ES-I3 (cell line): ENCODE measurements at regions not wholly inside any gene's neighbourhood (a gene's known extent, or its start where the extent isn't known, plus 50 kb on each side); places are given as distances from the start of the nearest gene placed in this dataset.

Experiments
- H3K36me3 ChIP-seq: 2 replicates; pipeline ENCODE4 v1.6.1; 2013; ENCODE audit warnings: mild to moderate bottlenecking, low read length, control low read depth, moderate library complexity; ENCODE audit not compliant: insufficient read depth
- H3K4me1 ChIP-seq: 2 replicates; pipeline ENCODE4 v1.6.1; 2013; ENCODE audit warnings: mild to moderate bottlenecking, control low read depth, low read length; ENCODE audit not compliant: insufficient read depth
- H3K9ac ChIP-seq: 2 replicates; pipeline ENCODE4 v1.6.1; 2013; ENCODE audit warnings: low read depth, mild to moderate bottlenecking, low read length, moderate library complexity
- H3K9me3 ChIP-seq: 2 replicates; pipeline ENCODE4 v1.6.1; 2013; ENCODE audit warnings: mild to moderate bottlenecking, low read length, moderate library complexity; ENCODE audit not compliant: control insufficient read depth, insufficient read depth

DNA sequence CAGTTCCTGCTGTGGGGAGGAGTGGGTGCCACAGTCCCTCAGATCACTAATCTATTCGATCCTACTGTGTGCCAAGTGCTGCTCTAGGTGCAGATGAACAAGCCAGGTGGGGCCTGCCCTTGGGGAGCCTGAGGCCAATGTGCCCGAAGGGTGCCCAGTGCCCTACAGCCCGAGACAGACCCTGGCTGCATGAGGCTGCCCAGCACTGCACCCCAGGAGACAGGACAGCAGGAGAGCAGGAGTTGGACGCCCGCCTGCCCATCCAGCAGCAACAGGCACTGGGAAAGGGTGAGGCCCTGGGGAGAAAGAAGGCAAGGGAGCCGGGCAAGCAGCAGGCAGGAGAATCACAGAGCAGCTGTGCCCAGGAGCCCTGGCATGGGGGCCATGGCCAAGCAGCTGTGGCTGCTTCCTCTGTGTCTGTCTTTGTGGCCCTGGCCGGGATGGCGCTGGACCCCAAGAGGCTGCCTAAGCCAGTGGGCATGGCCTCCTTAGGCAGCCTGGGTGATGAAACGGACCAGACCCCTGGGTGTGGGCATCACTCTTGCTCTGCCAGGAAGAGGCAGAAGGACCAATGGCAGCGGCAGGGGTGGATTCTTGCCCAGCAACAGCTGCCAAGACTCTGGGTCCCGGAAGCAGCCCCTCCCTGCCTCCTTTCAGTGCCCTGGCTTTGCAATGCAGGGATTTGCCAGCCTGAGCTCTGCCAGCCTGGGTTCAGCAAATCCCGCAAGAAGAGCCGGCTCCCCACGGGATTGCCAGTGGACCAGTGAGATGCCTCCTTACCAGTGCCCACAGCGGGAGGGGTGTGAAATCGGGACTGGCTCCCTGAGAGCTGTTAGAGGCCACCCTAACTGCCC lies 179.6 kb upstream of the TNRC6C start:
- no peak overlapping the region for H3K9ac ChIP-seq
- H3K36me3 ChIP-seq: no peaks in the 10 kb centered on the region
- no peaks in the 10 kb centered on the region for H3K9me3 ChIP-seq

DNA sequence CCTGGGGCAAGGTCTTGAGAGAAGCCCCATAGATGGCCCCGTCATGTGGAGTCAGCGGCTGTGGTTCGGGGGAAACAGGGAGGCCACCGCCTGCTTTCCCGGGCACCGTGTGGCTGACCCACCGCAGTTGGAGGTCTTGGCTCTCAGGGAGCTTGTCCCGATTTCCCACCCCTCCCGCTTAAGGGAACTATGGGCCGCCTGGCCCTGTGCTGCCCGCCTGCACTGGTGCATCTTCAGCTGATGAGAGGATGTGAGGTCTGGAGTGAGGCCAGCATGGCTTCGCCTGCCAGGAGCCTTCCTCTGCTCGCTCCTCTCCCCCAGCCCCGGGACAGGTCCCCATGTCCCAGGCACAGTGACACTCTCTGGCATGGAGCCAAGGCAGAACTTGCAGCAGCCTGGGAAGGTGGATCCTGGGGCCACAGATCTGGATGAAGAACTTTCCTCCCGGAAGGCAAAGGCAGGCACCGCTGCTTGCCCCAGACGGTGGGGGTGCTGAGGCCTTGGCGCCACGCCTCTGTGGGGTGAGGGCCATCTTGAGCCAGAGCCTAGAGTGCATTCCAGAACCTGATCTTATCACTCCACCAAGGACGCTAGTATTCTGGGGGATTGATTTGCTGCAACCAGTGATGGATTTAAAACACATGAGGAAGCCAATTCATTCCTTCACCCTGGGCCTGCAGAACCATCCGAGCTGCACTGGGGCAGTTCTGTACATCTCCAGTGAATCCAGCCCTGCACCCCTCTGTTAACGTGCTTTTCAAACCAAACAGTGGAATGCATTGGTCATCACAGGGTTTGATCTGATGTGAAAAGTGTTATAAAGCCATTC lies 178.6 kb upstream of the TNRC6C start:
- H3K4me1 ChIP-seq: peaks cover 20% of the 10 kb centered on the region
- H3K9ac ChIP-seq: no peak overlapping the region
- H3K9me3 ChIP-seq: no peaks in the 10 kb centered on the region
- H3K36me3 ChIP-seq: no peaks in the 10 kb centered on the region

More for the DNA sequence above, 179.6 kb upstream of the TNRC6C start:
- peaks cover 17% of the 10 kb centered on the region for H3K4me1 ChIP-seq

DNA sequence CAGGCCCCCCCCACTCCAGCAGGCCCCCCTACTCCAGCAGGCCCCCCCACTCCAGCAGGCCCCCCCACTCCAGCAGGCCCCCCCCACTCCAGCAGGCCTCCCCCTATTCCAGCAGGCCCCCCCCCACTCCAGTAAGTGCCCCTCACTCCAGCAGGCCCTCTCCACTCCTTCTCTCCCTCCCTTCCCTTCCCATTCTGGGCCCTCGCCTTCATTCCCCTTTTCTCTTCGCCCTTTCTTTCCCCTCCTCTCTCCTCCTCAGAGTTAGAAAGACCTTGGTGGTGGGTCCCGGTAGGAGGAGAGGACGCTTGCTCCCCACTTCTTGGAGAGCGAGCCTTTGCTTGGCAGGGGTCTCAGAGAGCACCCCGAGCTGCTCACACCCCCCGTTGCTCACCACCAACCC lies 177.0 kb upstream of the TNRC6C start:
- Histone ChIP-seq H3K9me3 (no peaks in the 10 kb centered on the region), H3K9ac (no peak overlapping the region), H3K36me3 (no peaks in the 10 kb centered on the region), H3K4me1 (peaks cover 35% of the 10 kb centered on the region)

DNA sequence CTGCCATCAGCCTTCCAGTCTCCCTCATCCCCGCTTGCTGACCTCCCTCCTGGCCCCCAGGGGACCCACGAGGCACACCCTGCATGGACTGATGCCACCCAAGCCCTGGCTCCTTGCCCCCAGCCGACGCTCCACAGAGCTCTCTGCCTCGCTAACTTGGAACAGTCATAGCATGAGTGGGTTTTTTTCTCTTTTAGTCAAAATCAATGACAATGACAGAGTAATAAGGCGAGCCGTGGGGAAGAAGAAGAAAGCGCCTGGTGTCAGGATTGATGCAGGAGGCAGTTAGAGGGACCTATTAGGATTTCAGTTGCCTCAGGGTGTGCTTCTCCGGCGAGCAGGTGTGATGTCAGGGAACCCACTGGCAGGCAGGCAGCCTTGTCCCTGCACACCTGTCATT lies 176.3 kb upstream of the TNRC6C start:
- H3K9ac ChIP-seq: no peak overlapping the region
- peaks cover 39% of the 10 kb centered on the region for H3K4me1 ChIP-seq
- no peaks in the 10 kb centered on the region for H3K9me3 ChIP-seq
- no peaks in the 10 kb centered on the region for H3K36me3 ChIP-seq

DNA sequence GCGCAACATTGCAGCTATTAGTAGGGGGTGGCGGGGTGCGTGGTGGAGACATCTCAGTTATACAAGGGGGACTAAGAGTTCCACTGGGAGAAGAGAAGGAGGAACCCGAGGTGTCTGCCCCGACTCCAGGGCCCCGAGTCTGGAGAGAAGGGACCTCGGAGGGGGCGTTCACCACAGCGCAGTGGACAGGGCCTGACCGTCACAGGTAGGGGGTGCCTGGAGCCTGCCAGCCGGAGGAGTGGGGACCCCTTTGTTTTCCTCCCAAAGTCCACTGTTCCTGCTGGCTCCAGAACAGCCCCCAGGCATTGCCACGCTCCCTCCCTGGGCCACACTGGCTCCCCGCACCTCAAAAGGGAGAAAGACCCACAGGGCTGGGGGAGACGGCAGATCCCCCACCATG lies 175.9 kb upstream of the TNRC6C start:
- peaks cover 43% of the 10 kb centered on the region for H3K4me1 ChIP-seq
- H3K9ac ChIP-seq: no peak overlapping the region
- no peaks in the 10 kb centered on the region for H3K36me3 ChIP-seq
- no peaks in the 10 kb centered on the region for H3K9me3 ChIP-seq

DNA sequence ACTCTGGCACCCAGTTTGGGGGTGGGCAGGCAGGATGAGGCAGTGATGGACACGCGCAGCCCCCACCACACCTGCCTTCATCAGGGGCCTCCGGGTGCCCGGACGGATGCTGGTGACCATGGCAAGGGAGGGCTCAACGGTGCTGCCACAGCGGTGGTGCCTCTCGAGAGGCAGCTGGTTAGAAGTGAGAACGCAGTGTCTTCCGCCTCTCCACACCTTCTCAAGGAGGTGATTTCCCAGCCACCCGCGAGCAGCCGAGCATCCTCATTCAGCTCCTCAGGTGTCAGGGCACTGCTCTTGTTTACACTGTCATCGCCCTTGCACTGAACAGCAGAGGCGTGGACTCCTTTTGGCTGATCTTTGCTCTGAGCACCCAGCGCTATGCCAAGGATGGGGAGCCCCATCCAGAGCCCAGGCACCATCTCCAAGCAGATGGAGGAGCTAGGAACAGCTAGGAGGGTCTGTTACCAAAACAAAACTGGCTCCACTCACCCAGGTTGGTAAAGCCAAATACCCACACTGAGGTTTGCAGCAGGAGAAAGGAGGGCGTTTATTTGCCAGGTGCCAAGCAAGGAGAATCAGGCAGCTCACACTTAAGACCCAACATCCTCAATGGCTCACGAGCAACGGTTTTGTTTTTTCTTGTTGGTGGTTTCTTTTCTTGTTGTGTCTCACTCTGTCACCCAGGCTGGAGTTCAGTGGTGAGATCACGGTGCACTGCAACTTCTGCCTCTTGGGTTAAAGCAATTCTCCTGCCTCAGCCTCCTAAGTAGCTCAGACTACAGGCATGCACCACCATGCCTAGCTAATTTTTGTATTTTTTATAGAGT lies 174.3 kb upstream of the TNRC6C start:
- no peak overlapping the region for H3K9ac ChIP-seq
- peaks cover 57% of the 10 kb centered on the region for H3K4me1 ChIP-seq
- no peaks in the 10 kb centered on the region for H3K36me3 ChIP-seq
- H3K9me3 ChIP-seq: no peaks in the 10 kb centered on the region

DNA sequence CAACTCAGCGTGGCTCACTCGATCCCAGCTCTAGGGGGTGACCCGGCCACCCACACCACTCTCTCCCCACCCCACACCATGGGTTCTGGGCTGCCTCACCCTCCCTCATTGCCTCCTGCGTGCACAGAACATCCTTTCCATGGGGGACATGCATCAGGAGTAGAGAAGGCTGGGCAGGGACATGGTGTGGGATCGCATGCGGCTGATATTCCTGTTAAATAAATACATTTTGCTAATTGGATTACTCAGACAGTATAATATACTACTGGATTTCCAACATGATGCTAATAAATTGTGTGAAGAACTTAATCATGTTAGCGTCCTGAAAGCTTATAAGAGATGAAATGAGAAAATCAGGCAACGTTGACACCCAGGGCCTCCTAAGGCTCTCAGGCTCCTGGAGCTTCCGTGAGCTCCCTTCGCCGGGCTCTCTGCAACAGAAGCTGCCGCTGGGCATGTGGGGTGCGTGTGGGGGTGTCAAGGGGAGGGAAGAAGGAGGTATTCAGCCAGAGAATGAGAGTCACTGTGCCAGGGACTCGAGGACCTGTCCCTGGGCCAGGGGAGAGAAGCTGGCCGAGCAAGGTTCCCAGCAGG lies 173.1 kb upstream of the TNRC6C start:
- H3K36me3 ChIP-seq: no peaks in the 10 kb centered on the region
- no peaks in the 10 kb centered on the region for H3K9me3 ChIP-seq
- H3K4me1 ChIP-seq: peaks cover 62% of the 10 kb centered on the region

DNA sequence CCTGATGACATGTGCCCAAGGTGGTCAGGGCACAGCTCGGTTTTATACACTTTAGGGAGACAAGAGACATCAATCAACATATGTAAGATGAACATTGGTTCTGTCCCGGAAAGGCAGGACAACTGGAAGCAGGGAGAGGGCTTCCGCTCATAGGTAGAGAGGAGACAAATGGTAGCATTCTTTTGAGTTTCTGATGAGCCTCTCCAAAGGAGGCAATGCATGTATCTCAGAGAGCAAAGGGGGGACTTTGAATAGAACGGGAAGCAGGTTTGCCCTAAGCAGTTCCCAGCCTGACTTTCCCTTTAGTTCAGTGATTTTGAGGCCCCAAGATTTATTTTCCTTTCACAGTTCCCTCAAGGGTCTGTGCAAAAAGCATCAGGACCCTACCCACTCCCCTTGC lies 172.4 kb upstream of the TNRC6C start:
- Histone ChIP-seq H3K4me1 (peaks cover 62% of the 10 kb centered on the region), H3K36me3 (no peaks in the 10 kb centered on the region), H3K9ac (no peak overlapping the region), H3K9me3 (no peaks in the 10 kb centered on the region)

More for the DNA sequence above, 173.1 kb upstream of the TNRC6C start:
- no peak overlapping the region for H3K9ac ChIP-seq

DNA sequence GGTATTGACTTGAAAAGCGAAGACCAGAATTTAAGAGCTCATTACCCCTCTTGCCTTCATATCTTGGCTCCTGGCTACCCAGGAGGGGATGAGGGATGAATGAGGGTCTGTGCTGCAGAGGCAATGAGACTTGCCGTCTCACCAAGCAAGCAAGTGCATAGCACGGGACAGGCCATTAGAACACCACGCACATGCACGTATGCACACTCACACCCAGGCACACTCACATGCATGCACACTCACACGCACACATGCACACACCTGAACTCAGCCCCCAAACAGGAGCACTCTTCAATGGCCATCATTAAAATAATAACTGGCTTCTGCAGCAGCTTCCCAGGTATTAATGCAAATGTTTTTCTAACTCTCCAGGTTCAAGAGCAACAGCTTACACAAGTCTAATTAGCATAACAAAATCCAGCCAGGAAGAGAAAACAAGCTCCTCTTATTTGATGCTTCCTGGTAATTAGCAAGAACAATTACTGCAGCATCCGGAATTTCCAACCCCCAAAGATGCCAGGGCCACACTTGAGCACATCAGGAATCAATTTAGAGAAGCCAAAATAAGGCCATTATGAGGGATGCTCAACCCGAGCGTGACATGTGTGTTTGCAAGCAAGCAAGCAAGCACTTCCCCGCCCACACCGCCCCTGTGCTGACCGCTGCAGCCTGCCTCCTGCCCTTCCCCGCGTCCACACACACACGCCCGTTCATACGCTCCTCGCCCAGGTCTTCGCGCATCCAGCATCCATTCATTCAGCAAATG lies 171.6 kb upstream of the TNRC6C start:
- H3K36me3 ChIP-seq: no peaks in the 10 kb centered on the region
- H3K4me1 ChIP-seq: peaks cover 58% of the 10 kb centered on the region
- H3K9ac ChIP-seq: peak overlapping the region; percentile 8; the same call in 1 of the 2 replicates
- no peaks in the 10 kb centered on the region for H3K9me3 ChIP-seq

DNA sequence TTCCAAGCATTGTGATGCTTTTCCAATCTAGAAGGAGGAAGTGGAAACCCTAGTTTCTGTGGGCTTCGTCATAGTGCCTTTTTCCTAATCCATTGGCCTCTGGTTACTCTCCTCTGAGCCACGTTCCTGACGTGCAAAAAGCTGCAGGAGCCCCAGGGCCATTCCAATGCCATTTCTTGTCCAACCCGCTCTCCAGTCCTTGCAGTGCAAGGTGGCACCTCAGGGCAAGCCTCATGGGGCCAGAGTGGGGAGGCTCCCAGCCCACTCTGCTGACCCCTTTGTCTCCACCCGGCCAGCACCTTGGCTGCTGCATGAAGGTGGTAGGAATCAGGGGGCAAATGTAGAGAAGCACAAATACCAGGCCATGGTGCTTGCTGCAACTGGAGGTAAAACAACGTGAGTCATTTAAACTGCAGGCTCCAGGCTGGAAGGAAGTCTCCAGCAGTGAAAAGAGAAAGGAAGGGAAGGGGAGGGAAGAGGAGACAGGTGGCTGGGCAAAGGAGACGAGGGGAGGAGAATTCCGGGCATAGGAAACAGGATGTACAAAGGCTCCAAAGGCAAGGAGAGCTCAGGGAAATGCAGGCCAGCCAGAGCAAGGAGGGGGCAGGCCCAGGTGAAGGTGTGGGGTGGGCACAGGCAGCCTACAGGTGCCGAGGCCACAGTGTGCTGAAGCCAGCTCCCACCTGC lies 168.2 kb upstream of the TNRC6C start:
- Histone ChIP-seq H3K4me1 (peaks cover 47% of the 10 kb centered on the region), H3K9ac (peak overlapping the region; percentile 3; the same call in 1 of the 2 replicates)

DNA sequence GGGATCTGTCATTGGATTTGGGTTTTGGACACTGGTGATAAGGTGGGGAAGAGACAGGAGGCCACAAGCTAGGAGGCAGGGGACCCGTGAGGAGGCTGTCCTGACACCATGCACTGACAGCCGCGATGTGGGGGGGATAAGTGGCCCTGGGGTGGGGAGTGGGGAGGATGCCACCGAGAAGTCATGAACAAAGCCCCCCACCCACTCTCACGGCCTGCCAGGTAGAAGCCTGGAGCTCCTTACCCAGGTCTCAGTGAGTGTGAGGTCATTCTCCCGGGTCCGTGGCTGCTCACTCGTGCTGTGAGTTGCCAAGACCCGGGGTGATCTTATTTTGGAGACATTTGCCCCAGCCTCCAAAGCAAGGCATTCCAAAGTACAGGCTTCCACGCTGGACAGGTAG lies 165.9 kb upstream of the TNRC6C start:
- no peak overlapping the region for H3K9ac ChIP-seq
- no peaks in the 10 kb centered on the region for H3K9me3 ChIP-seq
- H3K36me3 ChIP-seq: no peaks in the 10 kb centered on the region
- H3K4me1 ChIP-seq: peaks cover 26% of the 10 kb centered on the region

More for the DNA sequence above, 168.2 kb upstream of the TNRC6C start:
- Histone ChIP-seq H3K9me3 (no peaks in the 10 kb centered on the region), H3K36me3 (no peaks in the 10 kb centered on the region)

DNA sequence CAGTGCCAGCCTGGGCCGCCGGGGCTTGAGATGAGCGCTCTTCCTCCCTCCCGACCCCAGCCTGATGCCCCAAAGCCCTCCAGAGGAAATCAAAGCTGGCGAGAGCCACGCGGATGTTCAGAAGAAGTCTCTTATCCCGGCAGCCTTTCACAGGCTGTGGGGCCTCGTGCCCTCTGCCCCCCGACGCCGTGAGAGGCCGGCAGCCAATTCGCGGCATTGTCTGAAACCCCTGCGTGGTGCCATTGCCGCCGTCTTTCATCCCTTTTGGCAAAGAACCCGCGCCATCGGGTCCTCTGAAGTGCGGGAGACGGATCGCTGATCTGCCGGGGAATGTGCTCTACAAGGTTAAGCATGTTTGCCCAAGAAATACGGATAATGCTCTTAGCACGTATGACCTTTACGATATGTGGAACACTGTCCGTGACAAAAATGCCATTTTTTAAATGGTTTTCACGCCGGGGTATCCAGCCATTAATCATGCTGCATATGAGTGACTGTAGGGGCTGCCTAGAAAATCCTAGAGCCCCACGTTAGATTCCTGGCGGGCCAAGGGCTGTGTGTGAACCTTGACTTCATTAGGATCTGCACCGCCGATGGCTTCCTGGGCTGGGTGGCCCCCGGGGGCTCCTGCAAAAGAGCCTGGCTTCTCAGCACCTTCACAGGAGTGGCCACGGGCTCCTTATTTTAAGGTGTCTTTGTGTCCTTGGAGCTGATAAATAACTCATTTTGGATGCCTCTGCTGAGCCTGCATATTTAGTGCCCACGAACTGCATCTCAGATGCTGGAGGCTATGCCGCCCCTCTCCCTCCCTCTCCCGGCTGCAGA lies 165.1 kb upstream of the TNRC6C start:
- Histone ChIP-seq H3K9ac (no peak overlapping the region), H3K4me1 (peaks cover 22% of the 10 kb centered on the region), H3K36me3 (no peaks in the 10 kb centered on the region), H3K9me3 (no peaks in the 10 kb centered on the region)
